ENCODE measurements at regions not wholly inside any gene's neighbourhood (a gene's known extent, or its start where the extent isn't known, plus 50 kb on each side); places are given as distances from the start of the nearest gene placed in this dataset.

GRCh38 chr15:95350908-95351307 is 979.6 kb upstream of the NR2F2 start:
- DNase-seq = no peak

GRCh38 chr15:95352631-95353187 is 977.8 kb upstream of the NR2F2 start:
- DNase-seq = no peak

DNA sequence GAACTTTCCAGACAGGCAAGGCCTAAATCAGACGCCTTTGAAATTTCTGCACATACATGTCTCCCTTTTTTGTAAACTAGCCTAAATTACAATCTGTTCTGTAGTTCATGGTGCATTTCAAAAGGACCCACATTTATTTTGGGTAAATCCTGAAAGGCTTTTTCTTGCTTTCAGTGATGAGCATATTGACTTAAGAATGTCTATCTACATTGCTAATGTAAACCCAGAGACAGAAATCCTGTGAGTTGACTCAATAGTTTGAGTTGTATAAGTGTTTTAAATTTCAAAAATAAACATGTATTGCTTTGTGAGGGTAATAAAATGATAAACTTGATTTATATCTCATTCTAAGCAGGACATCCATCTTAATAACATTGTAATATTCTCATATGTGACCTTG is 977.0 kb upstream of the NR2F2 start:
- no peak for DNase-seq

- DNase-seq = peak; percentile 85 to 87
These were observed 970.5 kb upstream of the NR2F2 start for GRCh38 chr15:95359966-95360365.

GRCh38 chr15:95362306-95362705 is 968.2 kb upstream of the NR2F2 start:
- no peak for DNase-seq

GRCh38 chr15:95363646-95364045 is 966.9 kb upstream of the NR2F2 start:
- DNase-seq = peak in 1 of 2 experiments; percentile 38

DNA sequence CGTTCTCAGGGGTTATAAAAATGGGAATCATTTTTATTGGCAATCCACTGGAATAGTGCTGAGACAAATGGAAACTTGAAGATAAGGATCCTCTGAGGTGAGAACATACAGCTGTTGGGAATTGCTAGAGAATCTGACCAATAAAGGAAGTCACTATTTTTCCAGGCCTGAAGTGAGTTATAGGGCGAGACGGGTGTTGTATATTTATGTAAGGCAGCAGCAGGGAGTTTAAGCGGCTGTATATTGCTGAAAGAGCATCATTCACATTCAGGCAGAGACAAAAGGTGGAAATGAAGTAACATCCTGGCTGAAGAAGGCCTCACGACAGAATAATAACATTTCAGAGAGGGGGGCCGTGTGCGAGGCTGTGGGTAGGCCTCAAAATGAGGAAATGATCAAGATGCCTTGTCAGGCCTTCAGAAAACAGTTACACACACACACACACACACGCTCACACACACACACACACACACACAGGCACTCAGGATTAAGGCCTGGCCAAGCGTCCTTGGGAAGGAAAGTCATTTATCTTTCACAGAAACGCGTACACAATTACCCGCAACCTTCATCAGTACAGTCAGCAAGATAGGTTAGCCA is 964.9 kb upstream of the NR2F2 start:
- no peak for DNase-seq

DNA sequence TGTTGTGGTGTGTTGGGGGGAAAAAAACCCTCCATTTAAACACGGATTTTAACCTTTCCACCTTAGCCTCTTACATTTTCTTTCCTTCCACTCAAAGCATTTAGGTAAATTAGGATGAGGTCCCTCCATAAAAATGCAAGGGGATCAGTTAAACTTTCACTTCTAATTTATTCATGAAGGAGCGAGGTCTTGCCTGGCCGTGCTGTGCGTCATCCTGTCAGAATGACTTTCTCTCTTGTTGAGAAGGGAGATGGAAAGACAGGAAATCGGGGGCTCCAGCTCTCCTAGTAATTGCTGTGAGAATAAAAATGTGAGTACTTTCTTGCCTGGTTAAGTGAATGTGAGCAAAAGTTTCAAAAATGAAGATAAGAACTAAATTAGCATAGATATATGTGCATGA is 962.3 kb upstream of the NR2F2 start:
- no peak for DNase-seq

DNA sequence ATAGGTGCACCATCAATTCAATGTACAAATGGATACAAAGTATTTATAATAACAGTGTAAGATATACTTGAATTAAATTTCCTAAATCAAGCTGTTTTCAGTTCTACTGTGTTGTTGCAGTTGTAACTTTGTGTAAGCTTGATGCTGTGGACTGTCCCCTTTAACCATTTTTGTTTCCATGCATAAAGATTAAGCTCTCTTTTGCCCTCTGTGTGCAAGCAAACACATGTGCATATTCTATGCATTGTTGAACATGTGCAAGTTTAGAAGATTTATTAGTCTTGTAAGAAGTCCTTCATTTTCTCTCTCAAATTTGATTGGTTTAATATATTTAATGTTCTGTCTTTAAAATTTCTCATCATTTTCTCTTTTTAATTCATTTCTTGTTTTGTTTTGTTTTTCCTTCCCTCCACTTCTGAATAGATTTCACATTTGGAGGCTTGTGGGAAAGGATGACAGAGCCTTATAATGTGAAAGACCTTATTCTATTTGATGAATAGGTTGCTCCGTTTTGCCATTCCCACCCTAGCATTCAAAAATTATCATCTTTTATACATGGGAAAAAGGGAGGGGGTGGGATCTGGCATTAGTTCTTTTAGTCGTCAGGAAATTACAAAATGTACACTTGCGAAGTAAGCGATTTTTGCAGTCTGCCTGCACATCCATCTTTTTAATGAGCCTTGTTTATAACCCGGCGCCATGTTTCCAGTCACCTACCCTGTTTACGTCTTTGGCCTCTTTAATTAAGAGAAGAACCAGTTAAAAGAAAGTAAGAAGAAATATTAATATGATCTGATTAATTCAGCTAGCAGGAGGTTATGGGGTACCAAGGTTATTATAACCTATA is 961.5 kb upstream of the NR2F2 start:
- no peak for DNase-seq

DNA sequence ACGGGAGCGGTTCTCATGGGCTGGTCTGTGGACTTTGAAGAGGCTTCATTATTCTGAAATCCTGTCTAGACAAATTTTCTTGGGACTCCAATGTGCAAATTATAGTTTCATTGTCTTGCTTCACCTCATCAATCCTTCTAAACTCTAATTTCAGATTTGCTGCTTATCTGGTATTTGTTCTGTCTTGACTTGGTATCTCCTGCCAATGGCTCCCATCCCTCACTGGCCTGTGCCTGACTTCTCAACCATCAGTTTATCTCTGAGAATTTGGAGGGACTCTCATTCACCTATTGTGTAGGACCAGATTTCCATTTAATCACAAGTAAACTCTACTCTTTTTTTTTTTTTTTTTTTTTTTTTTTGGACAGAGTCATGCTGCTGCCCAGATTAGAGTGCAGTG is 960.2 kb upstream of the NR2F2 start:
- DNase-seq = no peak

GRCh38 chr15:95371664-95372063 is 958.8 kb upstream of the NR2F2 start:
- no peak for DNase-seq

DNA sequence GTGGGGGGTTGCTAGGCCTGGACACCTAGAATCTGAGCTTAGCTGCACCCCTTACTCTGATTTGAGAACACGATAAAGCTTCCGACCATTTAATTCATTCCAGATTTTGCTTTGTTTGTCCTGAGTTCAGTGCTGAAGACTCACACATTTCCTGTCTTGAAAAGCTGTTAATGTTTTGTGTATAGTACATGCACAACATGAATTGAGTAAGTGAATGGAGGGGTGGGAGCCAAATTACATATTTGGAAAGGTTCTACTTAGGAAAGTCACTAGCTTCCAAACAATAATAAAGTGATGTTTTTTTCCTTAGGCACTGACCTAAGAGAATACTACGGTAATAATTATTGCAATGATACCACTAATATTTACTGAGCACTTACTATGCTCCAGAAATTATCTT is 955.2 kb upstream of the NR2F2 start:
- no peak for DNase-seq

DNA sequence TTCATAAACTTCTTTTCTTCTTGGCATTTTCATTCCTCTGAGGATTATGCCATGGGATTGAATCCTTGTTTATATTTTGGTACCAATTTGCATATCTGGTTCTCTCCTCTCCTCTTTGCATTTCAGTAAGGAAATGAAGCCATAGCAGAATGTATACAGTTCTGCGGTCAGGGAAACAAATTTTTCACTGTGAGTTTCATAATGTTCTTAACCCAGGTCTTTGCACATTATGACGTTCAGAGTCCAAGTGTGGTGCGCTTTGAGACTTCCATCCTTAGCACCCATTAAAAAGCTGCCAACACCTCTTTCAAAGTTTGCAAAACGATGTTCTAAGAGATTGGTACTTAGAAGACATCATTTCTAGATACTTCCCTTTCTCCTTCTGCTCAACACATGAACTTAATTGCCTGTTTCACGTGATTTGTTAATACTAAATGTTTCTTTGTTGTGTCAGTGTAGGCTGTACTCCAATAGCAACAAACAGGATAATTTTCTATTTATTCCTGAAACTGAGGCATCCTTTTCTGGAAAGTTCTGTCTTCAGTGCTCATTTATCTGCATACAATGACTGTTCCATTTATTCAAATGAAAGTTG is 953.1 kb upstream of the NR2F2 start:
- peak; percentile 88 to 89 for DNase-seq

- DNase-seq = no peak
These were observed 936.1 kb upstream of the NR2F2 start for GRCh38 chr15:95394186-95395067.

GRCh38 chr15:95400428-95400827 is 930.1 kb upstream of the NR2F2 start:
- no peak for DNase-seq

DNA sequence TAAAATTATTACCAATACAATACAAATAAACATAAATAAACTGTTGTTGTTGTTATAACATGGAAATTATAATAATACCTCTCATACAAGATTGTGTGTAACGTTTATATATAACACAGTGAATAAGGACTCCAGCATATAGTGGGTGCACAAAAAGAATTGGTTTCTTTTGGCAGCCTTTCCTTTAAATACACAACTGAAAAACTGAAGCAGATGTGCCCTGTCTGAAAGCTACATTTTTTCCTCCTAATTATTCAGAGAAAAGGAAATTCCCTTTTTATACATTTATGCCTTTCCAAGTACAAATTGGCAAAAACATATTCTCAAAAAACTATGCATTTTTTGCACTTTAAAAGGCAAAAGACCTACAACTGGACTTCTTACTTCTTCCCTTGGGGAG is 928.9 kb upstream of the NR2F2 start:
- no peak for DNase-seq

DNA sequence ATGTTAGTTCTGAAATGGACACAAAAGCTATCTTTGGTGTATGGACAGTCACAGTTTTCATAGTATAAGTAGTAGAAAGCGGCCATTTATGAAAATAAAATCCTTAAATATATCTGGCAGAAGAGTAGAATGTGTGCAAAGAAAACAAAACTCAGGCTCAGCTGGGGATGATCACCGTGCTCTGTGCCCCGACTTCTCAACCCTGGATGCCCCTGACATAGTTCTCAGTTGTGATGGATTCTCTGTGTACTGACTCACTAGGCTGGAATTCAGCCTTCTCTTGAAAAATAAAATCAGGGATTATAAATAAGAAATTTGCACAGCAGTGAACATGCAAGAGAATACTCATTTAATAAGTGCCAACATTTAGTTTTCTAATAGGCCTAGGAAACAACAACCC is 925.1 kb upstream of the NR2F2 start:
- no peak for DNase-seq

- DNase-seq = no peak
These were observed 923.0 kb upstream of the NR2F2 start for GRCh38 chr15:95407534-95407933.

DNA sequence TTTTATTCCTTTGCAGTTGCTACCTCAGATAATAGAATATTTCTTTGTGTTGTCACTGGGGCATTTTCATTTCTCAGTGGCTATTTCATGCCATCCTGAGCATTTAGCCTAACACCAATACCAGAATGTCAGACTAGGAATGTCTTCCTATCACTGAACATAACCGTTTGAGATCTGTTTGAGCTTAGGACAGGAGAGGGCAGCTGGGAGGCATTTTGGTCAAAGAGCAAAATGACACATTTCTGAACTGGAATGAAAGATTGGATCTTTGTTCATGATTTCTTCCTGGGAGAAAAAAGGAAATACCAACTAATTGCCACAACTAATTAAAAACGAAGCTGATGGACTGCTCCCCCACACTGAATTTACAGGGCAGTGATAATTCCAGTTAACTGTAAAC is 921.3 kb upstream of the NR2F2 start:
- no peak for DNase-seq

DNA sequence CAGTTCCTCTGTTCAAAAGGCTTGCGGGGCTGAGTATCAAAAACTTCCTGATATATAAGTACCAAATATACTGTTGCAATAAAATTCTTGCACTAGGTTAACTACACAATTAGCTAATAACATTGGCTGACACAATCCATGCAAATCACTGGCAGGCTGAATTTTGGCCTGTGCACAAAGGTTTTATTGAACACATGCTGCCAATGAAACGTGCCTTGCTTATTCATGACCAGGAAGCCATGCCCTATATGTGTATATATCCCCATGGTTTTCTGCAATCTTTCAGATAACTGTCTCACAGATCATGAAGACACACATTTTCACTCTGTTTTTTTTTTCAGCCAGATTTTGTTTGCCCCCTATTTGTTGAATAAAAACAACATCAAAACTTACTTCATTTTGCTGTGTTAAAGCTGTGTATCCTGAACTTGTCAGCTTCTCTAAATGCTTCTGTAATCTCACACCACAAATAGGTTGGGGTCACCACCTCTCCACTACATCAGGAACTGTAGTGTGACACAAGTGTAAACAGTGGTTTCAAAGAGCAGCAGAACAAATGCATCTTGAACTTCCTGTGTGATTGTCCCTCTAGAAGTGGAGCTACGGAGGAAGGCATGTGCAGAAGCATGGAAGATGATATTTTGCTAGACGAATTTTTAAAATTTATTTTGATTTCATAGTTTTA is 920.7 kb upstream of the NR2F2 start:
- peak in 1 of 2 experiments; percentile 6 for DNase-seq

DNA sequence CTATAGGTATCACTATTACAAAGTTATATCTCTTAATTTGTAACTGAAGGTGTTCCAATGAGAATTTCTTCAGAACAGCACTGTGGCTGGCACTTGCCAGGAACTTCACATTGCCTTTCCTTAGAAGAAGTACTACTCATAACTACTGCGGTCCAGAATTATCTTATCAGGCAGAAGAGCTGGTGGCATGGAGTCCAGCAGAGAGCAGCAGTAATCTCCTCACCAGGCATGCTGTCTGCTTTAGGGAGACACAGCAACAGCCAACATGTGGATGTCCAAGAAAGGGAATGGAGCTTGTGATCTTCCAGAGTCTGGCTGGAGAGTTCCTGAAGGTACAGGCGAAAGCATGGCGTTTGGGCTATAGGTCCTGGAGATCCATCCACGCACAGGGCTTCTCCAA is 919.7 kb upstream of the NR2F2 start:
- DNase-seq = no peak

GRCh38 chr15:95416576-95416975 is 913.9 kb upstream of the NR2F2 start:
- DNase-seq = peak in 1 of 2 experiments; percentile 22
